ENCODE measurements at regions not wholly inside any gene's neighbourhood (a gene's known extent, or its start where the extent isn't known, plus 50 kb on each side); places are given as distances from the start of the nearest gene placed in this dataset.

- TF ChIP-seq CTCF (conservative IDR thresholded peaks at IDR 0.05; ENCODE audit: low read depth in 2 of 2) (no peak), EZH2phosphoT487 (IDR thresholded peaks at IDR 0.05; ENCODE audit: unreplicated experiment) (no peak), EZH2 (IDR thresholded peaks at IDR 0.05; ENCODE audit: low read depth, unreplicated experiment) (no peak), POLR2AphosphoS5 (IDR thresholded peaks at IDR 0.05; ENCODE audit: low read depth) (no peak), REST (IDR thresholded peaks at IDR 0.05; ENCODE audit: unreplicated experiment) (no peak), CREB1 (CRISPR knock-in tag; IDR thresholded peaks at IDR 0.05; ENCODE audit: low read depth) (no peak), STAT1 (IDR thresholded peaks at IDR 0.05; ENCODE audit: unreplicated experiment) (no peak)
Observed at GRCh38 chr3:190178779-190179178, 58.1 kb upstream of the P3H2 start.
